ENCODE measurements at regions not wholly inside any gene's neighbourhood (a gene's known extent, or its start where the extent isn't known, plus 50 kb on each side); places are given as distances from the start of the nearest gene placed in this dataset.
"Not testable (repeated sequence)": the region's sequence is repeated elsewhere in the genome, so short reads cannot be mapped to it uniquely, and the experiment has no call there.

DNA sequence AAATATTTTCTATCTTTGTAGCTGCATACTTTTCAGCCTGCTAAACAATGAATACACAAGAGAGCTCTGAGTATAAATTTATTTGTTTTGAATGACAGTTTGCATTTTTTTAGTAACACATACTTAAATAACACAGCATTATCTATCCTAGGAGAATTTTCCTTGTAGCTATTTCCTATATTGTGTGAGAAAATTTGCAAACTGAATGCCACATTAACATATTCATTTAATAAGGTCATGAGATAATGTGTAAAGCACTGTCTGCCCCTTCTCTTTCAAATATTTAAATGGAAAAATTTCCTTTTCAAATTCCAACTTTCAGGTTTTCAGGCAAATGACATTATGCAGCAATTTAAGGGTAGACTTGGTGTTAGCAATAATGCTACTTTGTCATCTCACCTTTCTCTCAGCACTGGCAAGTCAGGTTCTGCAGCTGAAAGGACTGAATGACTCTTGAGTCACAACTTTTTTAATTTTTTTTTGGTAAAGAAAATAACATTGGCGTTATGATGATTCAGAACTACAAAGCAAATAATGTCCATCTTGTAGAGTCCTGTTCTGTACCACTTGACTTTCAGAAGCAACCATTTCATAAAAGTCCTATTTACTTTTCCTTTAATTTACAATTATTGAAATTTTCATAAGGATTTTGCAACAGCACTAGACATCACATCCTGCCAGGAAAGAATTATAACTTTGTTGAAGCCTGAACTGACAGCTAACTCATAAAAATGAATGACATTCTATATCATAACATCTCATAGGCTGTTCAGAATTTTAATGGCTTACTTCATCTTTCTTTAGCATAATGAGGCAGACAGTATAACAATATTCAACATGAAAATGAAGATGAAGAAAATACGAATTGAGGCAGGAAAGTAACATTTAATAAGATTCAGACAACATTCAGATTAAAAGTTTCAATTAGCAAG, 681.6 kb upstream of the SEMA6D start:
- no peak for TF ChIP-seq CTCF (IDR thresholded peaks at IDR 0.05; ENCODE audit: low read depth, low read length)
- no peak overlapping the region for H3K4me3 ChIP-seq (ENCODE audit: low read depth, low read length)

DNA sequence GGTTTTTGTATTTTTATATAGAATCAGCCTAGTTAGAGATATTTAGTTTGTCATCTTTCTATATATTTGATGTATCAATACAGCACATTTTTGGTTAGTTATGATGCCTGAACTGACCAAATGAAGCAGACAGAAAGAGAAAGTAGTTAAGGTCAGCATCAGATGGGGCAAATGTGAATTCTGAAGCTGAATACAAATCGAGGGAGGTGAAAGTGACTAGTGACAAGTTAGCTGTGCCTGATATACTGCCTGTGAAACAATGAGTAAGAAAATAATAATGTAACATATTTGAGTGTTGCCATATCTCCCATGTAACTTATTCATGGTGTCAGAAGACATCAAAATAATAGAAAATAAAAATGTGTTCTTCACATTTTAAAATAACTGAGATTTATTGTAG, 680.3 kb upstream of the SEMA6D start:
- H3K4me3 ChIP-seq (ENCODE audit: low read depth, low read length): no peak overlapping the region
- TF ChIP-seq CTCF (IDR thresholded peaks at IDR 0.05; ENCODE audit: low read depth, low read length): no peak

GRCh38 chr15:47039225-47039624, 678.1 kb upstream of the SEMA6D start:
- TF ChIP-seq CTCF (IDR thresholded peaks at IDR 0.05; ENCODE audit: low read depth, low read length): no peak
- H3K4me3 ChIP-seq (ENCODE audit: low read depth, low read length): no peak overlapping the region

DNA sequence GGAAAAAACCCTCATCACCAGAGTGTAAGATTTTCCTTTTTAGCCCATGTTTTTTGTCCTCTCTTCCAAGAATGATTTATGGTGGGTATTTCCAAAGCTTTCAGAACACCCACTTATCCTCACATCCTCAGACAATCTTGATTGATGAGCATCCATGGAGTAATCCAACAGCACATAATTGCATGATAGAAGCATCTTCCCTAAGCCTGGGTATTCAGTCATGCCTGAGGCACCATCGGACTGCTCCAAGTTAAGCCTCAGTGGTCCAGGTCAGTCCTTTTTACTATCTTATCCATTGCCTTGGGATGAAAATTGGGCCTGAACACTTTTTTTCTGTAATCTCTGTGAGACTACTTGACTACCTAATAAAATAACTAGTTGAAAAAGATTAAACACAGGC, 676.0 kb upstream of the SEMA6D start:
- no peak overlapping the region for H3K4me3 ChIP-seq (ENCODE audit: low read depth, low read length)
- TF ChIP-seq CTCF (IDR thresholded peaks at IDR 0.05; ENCODE audit: low read depth, low read length): no peak

- H3K4me3 ChIP-seq (ENCODE audit: low read depth, low read length): not testable (repeated sequence)
Observed at GRCh38 chr15:47047981-47048380, 669.3 kb upstream of the SEMA6D start.

- H3K4me3 ChIP-seq (ENCODE audit: low read depth, low read length): no peak overlapping the region
- no peak for TF ChIP-seq CTCF (IDR thresholded peaks at IDR 0.05; ENCODE audit: low read depth, low read length)
Observed at GRCh38 chr15:47066392-47066791, 650.9 kb upstream of the SEMA6D start.

DNA sequence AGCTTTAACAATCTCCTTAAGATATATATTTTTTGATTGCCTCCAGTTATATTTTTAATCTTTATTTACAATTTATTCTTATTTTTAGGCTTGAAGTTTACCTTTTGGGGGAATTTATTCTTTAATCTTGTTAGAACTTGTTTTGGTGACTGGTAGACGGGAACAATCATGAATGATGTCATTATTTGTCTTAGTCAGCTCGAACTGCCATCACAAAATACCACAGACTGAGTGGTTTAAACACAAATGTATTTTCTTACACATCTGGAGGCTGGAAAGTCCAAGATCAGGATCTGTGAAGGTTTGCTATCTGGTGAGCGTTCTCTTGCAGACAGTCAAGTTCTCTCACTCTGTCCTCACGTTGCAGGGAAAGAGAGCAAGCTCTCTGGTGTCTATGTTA, 639.5 kb upstream of the SEMA6D start:
- not testable (repeated sequence) for H3K4me3 ChIP-seq (ENCODE audit: low read depth, low read length)

GRCh38 chr15:47095833-47096232, 621.5 kb upstream of the SEMA6D start:
- no peak overlapping the region for H3K4me3 ChIP-seq (ENCODE audit: low read depth, low read length)
- TF ChIP-seq CTCF (IDR thresholded peaks at IDR 0.05; ENCODE audit: low read depth, low read length): no peak

GRCh38 chr15:47098526-47098925, 618.8 kb upstream of the SEMA6D start:
- not testable (repeated sequence) for H3K4me3 ChIP-seq (ENCODE audit: low read depth, low read length)

DNA sequence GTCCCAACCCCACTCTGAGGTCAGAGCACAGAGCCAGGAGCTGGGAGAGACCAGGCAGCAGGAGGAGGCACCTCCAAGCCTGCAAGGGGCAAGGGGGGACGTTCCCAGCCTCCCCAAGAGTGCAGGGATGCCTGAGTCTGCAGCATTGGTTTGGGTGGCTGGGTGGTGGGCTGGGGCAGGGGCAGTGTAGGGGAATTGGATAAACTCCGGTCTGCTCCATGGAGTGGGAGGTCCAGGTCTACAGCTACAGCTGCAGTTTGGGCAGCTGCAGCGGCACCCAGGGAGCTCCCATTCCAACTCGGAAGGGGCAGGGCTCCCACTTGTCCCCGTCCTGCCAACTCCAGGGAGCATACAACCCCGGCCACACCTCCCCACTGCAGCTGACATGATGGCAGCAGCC, 617.5 kb upstream of the SEMA6D start:
- H3K4me3 ChIP-seq (ENCODE audit: low read depth, low read length): not testable (repeated sequence)

- H3K4me3 ChIP-seq (ENCODE audit: low read depth, low read length): not testable (repeated sequence)
Observed at GRCh38 chr15:47108800-47109199, 608.5 kb upstream of the SEMA6D start.

Data from WI38 (cell line).